ENCODE measurements at regions not wholly inside any gene's neighbourhood (a gene's known extent, or its start where the extent isn't known, plus 50 kb on each side); places are given as distances from the start of the nearest gene placed in this dataset.

DNA sequence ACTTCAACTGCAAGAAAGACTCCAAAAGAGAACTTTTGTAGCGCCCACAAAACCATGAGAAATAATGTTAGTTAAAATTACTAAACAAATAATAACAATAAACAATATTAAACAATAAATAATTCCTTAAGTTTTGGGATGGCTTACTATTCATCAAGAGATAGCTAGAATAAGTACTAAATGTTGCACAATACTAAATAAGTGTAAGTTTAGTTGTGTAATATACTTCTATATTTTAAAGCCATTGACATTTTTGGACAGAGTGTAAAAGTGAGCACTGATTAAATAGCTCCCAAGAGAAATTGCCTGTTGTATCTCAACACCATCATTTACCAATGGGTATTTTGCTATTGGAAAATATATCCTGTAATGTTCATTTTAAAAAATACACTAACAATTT, 166.7 kb downstream of the ALG10 start:
- no peak overlapping the region for H2BK20ac ChIP-seq (ENCODE audit: low read depth, low read length, poor library complexity, severe bottlenecking)
- Mint-ChIP-seq H3K36me3 (ENCODE audit: insufficient read depth in 1 of 3, low read depth in 3 of 3) (peaks cover 6 to 9% (median 7%) of the 10 kb centered on the region in 3 experiments; a peak in 5 of 7 replicates), H3K4me1 (no peaks in the 10 kb centered on the region), H3K27ac (no peak overlapping the region), H3K4me3 (no peak overlapping the region), H3K9me3 (peaks cover 87 to 90% of the 10 kb centered on the region in 2 experiments), H3K27me3 (ENCODE audit: low read depth) (peaks cover 1% of the 10 kb centered on the region)
- no peak overlapping the region for H3K18ac ChIP-seq (ENCODE audit: insufficient read length, low read depth, low read length)
- H4K91ac ChIP-seq (ENCODE audit: insufficient read length, low read depth, low read length): no peak overlapping the region
- H3K23me2 ChIP-seq (ENCODE audit: insufficient read length, low read depth, low read length, poor library complexity, severe bottlenecking): no peaks in the 10 kb centered on the region
- no peaks in the 10 kb centered on the region for H3K79me1 ChIP-seq (ENCODE audit: insufficient read depth, low read depth, low read length, poor library complexity, severe bottlenecking)
- H3K9me3 ChIP-seq (ENCODE audit: control insufficient read depth, low read depth, low read length): peaks cover 67% of the 10 kb centered on the region
- no peaks in the 10 kb centered on the region for H3K27me3 ChIP-seq (ENCODE audit: insufficient read depth, low read length)
- no peak overlapping the region for H3K9ac ChIP-seq (ENCODE audit: extremely low read depth, insufficient read length, low read length)
- no peak overlapping the region for H3K4ac ChIP-seq (ENCODE audit: low read depth, low read length)
- DNase-seq: no peak
- TF ChIP-seq, protein P1, sequence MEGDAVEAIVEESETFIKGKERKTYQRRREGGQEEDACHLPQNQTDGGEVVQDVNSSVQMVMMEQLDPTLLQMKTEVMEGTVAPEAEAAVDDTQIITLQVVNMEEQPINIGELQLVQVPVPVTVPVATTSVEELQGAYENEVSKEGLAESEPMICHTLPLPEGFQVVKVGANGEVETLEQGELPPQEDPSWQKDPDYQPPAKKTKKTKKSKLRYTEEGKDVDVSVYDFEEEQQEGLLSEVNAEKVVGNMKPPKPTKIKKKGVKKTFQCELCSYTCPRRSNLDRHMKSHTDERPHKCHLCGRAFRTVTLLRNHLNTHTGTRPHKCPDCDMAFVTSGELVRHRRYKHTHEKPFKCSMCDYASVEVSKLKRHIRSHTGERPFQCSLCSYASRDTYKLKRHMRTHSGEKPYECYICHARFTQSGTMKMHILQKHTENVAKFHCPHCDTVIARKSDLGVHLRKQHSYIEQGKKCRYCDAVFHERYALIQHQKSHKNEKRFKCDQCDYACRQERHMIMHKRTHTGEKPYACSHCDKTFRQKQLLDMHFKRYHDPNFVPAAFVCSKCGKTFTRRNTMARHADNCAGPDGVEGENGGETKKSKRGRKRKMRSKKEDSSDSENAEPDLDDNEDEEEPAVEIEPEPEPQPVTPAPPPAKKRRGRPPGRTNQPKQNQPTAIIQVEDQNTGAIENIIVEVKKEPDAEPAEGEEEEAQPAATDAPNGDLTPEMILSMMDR (conservative IDR thresholded peaks at IDR 0.05): no peak
- H4K20me1 ChIP-seq (ENCODE audit: control insufficient read depth, insufficient read depth, insufficient read length): no peaks in the 10 kb centered on the region
- H4K5ac ChIP-seq (ENCODE audit: insufficient read length, low read depth, low read length): no peak overlapping the region
- H2BK12ac ChIP-seq (ENCODE audit: insufficient read length, low read depth, low read length): no peak overlapping the region
- no peak overlapping the region for H2BK5ac ChIP-seq (ENCODE audit: insufficient read length, low read length)
- no peak overlapping the region for H3K4me2 ChIP-seq (ENCODE audit: insufficient read depth, insufficient read length, low read length)
- H3K23ac ChIP-seq (ENCODE audit: insufficient read length, low read depth, low read length): no peak overlapping the region
- no peak overlapping the region for H2AFZ ChIP-seq (ENCODE audit: low read length)
- no peak overlapping the region for H2BK15ac ChIP-seq (ENCODE audit: low read depth, low read length)
- H2AK5ac ChIP-seq (ENCODE audit: insufficient read length, low read length): no peak overlapping the region
- no peak overlapping the region for H4K8ac ChIP-seq (replicated peaks; ENCODE audit: insufficient read length, low read depth, low read length)
- no peak overlapping the region for H3T11ph ChIP-seq (ENCODE audit: low read length)
- H3K56ac ChIP-seq (ENCODE audit: insufficient read length, low read depth, low read length): no peak overlapping the region
- no CpG with 5 or more reads among the region's 1 CpG for WGBS (ENCODE audit: extremely low coverage, insufficient read length, low lambda C conversion rate)
- no peak overlapping the region for H2BK120ac ChIP-seq (ENCODE audit: low read depth, low read length, poor library complexity, severe bottlenecking)
- no peaks in the 10 kb centered on the region for H3K79me2 ChIP-seq (ENCODE audit: insufficient read depth, low read length)
- no peak overlapping the region for H3K27ac ChIP-seq (ENCODE audit: insufficient read length, low read depth, low read length)
- no peaks in the 10 kb centered on the region for H3K4me1 ChIP-seq (ENCODE audit: insufficient read depth, low read length)
- no peak overlapping the region for H3K14ac ChIP-seq (ENCODE audit: insufficient read depth, low read length)

Measured in H9 (cell line).